ENCODE measurements at regions not wholly inside any gene's neighbourhood (a gene's known extent, or its start where the extent isn't known, plus 50 kb on each side); places are given as distances from the start of the nearest gene placed in this dataset.

DNA sequence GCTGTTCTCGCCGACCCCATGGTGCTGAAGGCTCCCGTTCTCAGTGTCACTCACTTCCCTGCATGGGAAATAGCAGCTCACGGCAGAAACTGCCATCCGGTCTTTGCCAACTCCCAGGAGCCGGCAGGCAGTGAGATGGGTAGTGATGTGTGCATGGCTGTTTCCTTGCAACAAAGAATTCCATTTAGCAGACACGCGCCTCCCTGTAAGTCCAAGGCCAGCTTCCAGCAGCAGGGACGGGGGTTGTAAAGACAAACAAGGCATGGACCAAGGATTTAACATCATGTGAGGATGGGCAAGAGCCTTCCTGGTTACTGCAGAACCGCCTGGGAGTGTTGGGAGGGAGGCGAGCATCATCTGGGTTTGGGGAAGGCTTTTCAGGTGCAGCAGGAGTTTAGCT is 273.1 kb downstream of the GLRX3 start:
- DNase-seq: no peak

- DNase-seq: no peak
Observed at GRCh38 chr10:130409931-130410330, 273.7 kb downstream of the GLRX3 start.

DNA sequence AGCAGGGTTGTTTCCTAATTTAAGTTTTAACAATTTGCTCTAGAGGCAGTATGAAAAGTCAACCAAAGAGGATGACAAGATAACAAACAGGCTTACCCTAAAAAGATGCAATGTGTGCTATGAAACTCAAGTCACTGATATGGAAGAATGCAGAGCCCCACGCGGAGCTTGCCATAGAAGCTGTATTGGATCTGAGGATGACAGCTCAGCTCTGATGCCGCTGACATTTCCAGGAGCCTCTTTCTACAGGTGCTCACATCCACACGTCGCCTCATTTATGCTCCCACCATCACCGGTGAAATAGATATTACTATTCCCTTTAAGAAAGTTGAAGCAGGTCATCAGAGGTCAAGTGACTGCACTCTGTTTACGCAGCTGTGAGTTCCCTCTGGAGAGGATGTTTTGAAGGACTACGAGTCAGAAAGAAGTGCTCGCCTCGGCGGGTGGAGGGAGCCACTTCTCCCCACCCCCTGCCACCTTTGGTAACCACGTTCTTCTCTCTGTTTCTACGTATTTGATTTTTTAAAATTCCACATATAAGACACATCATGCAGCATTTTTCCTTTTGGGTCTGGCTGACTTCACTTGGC is 275.4 kb downstream of the GLRX3 start:
- DNase-seq: peak; percentile 48

GRCh38 chr10:130412317-130412716 is 276.1 kb downstream of the GLRX3 start:
- no peak for DNase-seq

- no peak for DNase-seq
Observed at GRCh38 chr10:130416334-130417150, 280.4 kb downstream of the GLRX3 start.

DNA sequence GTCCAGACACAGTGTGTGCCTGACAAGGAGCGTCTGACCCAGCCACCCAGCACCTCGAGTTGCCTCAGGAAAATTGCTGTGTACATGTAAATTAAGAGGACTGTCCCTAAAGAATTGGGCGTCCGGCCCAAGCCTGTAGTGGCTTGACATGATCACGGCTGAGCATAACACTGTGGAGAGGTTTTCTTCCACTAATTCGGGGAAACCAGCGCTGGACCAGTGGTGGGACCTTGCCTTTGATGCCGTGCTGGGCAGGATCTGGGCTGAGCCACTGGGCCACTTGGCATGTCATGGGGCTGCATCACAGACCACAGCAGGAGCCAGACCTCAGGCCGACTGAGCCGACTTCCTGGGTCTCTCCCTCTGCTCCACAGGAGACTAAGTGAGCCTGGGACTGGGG is 282.5 kb downstream of the GLRX3 start:
- no peak for DNase-seq

DNA sequence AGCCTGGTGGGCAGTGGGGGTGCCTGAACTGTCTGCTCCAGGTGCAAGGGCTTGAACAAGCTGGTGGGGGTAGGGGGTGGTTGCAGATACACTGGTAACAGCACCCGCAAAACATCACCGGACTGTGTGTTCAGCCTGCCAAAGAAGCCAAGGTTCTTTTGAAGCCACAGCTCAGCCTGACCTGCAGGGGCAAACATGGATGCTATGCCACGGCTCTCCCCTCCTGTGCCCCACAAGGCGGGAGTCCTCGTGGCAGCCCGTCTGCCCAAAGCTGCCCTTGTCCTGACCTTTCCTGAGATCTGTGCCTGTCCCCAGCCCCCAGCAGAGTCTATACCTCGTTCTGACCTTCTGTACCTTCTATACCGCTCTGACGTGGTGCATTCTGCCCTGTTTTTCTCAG is 285.7 kb downstream of the GLRX3 start:
- no peak for DNase-seq

GRCh38 chr10:130422366-130423324 is 286.5 kb downstream of the GLRX3 start:
- DNase-seq: no peak

DNA sequence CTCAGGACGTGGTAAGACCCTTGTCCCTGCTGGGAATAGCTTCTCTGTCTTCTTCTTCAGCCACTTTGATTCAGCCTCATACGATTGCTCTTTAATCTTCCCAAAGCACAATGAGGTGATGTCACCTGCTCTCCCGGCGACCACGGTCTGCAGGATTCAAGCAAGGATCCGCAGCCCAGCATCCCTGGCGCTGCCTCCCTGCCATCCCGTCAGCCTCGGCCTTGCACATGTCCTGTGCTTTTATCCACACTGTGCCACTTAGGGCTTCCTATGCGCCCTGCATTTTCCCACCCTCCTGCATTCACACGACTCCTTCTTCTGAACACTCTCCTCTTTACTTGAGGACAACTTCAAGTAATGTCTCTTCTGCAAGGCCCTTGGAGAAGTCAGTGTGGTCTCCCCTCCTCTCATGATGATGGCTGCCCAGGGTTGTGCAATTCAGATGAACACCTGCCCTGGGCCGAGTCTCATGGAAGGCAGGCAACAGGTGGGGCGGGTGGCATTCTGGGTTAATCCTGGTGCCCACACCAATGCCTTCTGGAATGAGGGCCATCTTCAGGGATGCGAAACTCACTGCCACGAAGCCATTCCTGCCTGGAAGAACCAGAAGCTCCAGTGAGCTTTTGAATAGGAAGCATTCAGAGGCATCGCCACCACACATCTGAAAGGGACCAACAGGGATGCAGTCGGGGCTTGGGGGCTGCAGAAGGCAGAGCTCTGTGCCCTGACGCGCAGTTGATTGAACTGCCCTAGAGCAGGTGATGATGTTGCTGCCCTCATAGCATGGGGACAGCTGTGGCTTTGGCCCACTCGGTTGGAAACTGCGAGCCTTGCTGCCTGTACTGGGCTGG is 287.5 kb downstream of the GLRX3 start:
- DNase-seq: no peak

- DNase-seq: no peak
Observed at GRCh38 chr10:130424418-130424817, 288.2 kb downstream of the GLRX3 start.

DNA sequence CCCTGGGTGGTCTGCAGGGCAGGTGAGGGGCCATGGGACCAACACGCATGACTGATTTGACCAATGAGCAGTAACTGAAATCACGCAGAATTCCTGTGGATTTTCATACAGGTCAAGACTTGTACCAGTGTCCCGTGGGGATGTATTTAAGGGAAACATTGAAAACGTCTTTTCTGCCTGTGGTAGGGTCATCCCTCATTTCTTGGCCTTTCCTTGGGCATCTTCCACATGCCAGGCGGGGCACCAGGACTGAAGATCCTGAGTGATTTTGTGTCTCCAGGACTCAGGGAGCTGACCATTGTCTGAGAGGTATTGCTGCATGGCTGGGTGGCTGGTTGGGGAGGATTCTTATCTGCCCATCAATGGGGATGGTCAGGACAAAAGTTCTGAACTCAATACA is 289.0 kb downstream of the GLRX3 start:
- no peak for DNase-seq

- no peak for DNase-seq
Observed at GRCh38 chr10:130425881-130426435, 289.8 kb downstream of the GLRX3 start.

GRCh38 chr10:130427216-130427722 is 291.1 kb downstream of the GLRX3 start:
- no peak for DNase-seq

GRCh38 chr10:130428936-130429335 is 292.7 kb downstream of the GLRX3 start:
- no peak for DNase-seq

DNA sequence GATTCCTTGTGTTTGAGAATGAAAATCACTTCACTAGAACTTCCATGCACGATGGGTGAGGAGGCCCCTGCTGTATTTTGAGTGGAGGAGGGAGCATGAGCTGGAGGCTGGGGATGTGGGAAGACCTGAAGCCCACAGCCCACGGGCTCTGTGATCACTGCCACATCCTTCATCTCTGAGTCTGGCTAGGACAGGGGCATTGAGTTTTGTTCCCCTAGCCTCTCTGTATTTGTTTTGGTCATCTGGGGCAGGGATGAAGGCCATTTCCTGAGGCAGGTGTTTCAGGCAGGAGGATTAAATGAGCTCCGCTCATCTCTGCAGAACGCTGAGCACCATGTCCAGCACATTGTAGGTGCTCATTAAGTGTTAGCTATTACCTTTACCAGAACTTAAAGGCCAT is 293.6 kb downstream of the GLRX3 start:
- no peak for DNase-seq

- no peak for DNase-seq
Observed at GRCh38 chr10:130430291-130430690, 294.1 kb downstream of the GLRX3 start.

- DNase-seq: no peak
Observed at GRCh38 chr10:130430852-130431704, 294.9 kb downstream of the GLRX3 start.

GRCh38 chr10:130432271-130432670 is 296.1 kb downstream of the GLRX3 start:
- no peak for DNase-seq

DNA sequence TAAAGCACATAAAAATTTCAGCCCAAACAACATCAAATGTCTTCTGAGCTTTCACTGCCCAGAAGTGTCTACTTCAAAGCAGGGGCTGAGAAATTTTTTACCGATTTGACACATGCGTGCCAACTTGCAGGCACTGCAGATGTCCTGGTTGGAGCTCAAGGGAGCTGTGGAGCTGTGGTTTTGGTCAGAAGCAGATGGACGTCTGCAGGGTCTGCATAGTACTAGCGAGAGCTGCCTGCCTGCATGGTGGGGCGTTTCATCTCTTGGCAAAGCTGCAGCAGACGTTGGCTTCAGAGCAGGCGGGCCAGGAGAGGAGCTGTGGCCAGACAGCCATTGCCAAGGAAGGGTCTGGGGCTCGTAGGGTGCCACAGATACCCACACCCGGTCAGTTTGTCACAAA is 296.7 kb downstream of the GLRX3 start:
- no peak for DNase-seq

- no peak for DNase-seq
Observed at GRCh38 chr10:130434446-130435385, 298.5 kb downstream of the GLRX3 start.

Data from NCI-H1105 treated with DMSO at 0.1 percent for 48 hours (cell line).